GM23338 (cell line): ENCODE measurements at regions not wholly inside any gene's neighbourhood (a gene's known extent, or its start where the extent isn't known, plus 50 kb on each side); places are given as distances from the start of the nearest gene placed in this dataset.

Source experiments
- ATAC-seq: fragments of 200-7000 bp; cut with Tn5 transposase; 3 replicates; pipeline ENCODE4 v1.9.1; 2020
- DNase-seq: peaks from one replicate; pipeline ENCODE4 v3.0.0-alpha.2; 2015; ENCODE audit warnings: low spot score
- H2AFZ ChIP-seq: fragments of 200-600 bp; sonication (generic); 2 replicates; pipeline ENCODE4 v1.8.0; 2016; ENCODE audit warnings: antibody characterized with exemption, mild to moderate bottlenecking, moderate library complexity
- H3F3A ChIP-seq: fragments of 200-600 bp; sonication (generic); replicated peaks from 2 replicates; pipeline ENCODE4 v1.8.0; 2017; ENCODE audit warnings: antibody characterized with exemption, mixed run types, low read depth
- H3K27ac ChIP-seq: fragments of 200-600 bp; sonication (generic); 2 replicates; pipeline ENCODE4 v1.6.1; 2016; ENCODE audit warnings: low read depth
- H3K27me3 ChIP-seq: fragments of 200-600 bp; sonication (generic); 2 replicates; pipeline ENCODE4 v1.8.0; 2016; ENCODE audit warnings: mild to moderate bottlenecking, mixed run types, moderate library complexity; ENCODE audit not compliant: insufficient read depth
- H3K36me3 ChIP-seq: fragments of 200-600 bp; sonication (generic); 2 replicates; pipeline ENCODE4 v1.8.0; 2016; ENCODE audit warnings: mild to moderate bottlenecking; ENCODE audit not compliant: insufficient read depth
- H3K4me1 ChIP-seq: fragments of 200-600 bp; sonication (generic); 2 replicates; pipeline ENCODE4 v1.8.0; 2016; ENCODE audit warnings: mild to moderate bottlenecking, moderate library complexity; ENCODE audit not compliant: insufficient read depth
- H3K4me2 ChIP-seq: fragments of 200-600 bp; sonication (generic); 2 replicates; pipeline ENCODE4 v1.7.1; 2017; ENCODE audit warnings: mixed run types
- H3K4me3 ChIP-seq: fragments of 200-600 bp; sonication (generic); 2 replicates; pipeline ENCODE4 v1.6.1; 2016; ENCODE audit warnings: mixed run types
- H3K79me2 ChIP-seq: fragments of 200-600 bp; sonication (generic); replicated peaks from 2 replicates; pipeline ENCODE4 v1.8.0; 2017; ENCODE audit warnings: mild to moderate bottlenecking; ENCODE audit not compliant: insufficient read depth
- H3K9me2 ChIP-seq: fragments of 200-600 bp; sonication (generic); 2 replicates; pipeline ENCODE4 v1.8.0; 2017; ENCODE audit not compliant: insufficient read depth
- H4K20me1 ChIP-seq: fragments of 200-600 bp; sonication (generic); replicated peaks from 2 replicates; pipeline ENCODE4 v1.8.0; 2017; ENCODE audit warnings: mild to moderate bottlenecking; ENCODE audit not compliant: insufficient read depth
- H3K27ac Mint-ChIP-seq: 2 replicates; pipeline ENCODE4 v1.8.0; 2020; ENCODE audit warnings: inconsistent platforms, mild to moderate bottlenecking, moderate library complexity, mixed read lengths
- H3K27me3 Mint-ChIP-seq: 3 replicates; pipeline ENCODE4 v1.8.0; 2022; ENCODE audit warnings: low read depth, mild to moderate bottlenecking, moderate library complexity, mixed read lengths, inconsistent platforms; ENCODE audit not compliant: insufficient read depth, poor library complexity
- H3K36me3 Mint-ChIP-seq: 3 replicates; pipeline ENCODE4 v1.8.0; 2021; ENCODE audit warnings: low read depth, mild to moderate bottlenecking, inconsistent platforms, moderate library complexity, mixed read lengths
- H3K4me1 Mint-ChIP-seq: 3 replicates; pipeline ENCODE4 v1.8.0; 2020; ENCODE audit warnings: mild to moderate bottlenecking, inconsistent platforms, mixed read lengths
- H3K4me3 Mint-ChIP-seq: 3 replicates; pipeline ENCODE4 v1.8.0; 2021; ENCODE audit warnings: moderate library complexity, mild to moderate bottlenecking, inconsistent platforms, mixed read lengths
- H3K9me3 Mint-ChIP-seq: 3 replicates; pipeline ENCODE4 v1.8.0; 2020; ENCODE audit warnings: moderate library complexity, mild to moderate bottlenecking, inconsistent platforms, mixed read lengths
- CREB1 ChIP-seq: fragments of 250-450 bp; sonication (Bioruptor Pico); IDR thresholded peaks from 2 replicates; pipeline ENCODE4 v1.5.0; 2020; ENCODE audit warnings: low read depth, mild to moderate bottlenecking, moderate library complexity
- ETS1 ChIP-seq: IDR thresholded peaks from 2 replicates; pipeline ENCODE4 v1.6.1; 2016; ENCODE audit warnings: antibody characterized with exemption
- JUNB ChIP-seq: IDR thresholded peaks from one replicate; pipeline ENCODE4 v1.6.1; 2016; ENCODE audit warnings: antibody characterized with exemption; ENCODE audit not compliant: unreplicated experiment
- NANOG ChIP-seq: IDR thresholded peaks from 2 replicates; pipeline ENCODE4 v1.6.1; 2016; ENCODE audit warnings: antibody characterized with exemption, borderline replicate concordance
- POLR2AphosphoS5 ChIP-seq: IDR thresholded peaks from 2 replicates; pipeline ENCODE4 v1.6.1; 2016; ENCODE audit warnings: antibody characterized with exemption, low read depth
- REST ChIP-seq: IDR thresholded peaks from one replicate; pipeline ENCODE4 v1.6.1; 2018; ENCODE audit warnings: antibody characterized with exemption; ENCODE audit not compliant: unreplicated experiment
- STAT1 ChIP-seq: IDR thresholded peaks from one replicate; pipeline ENCODE4 v1.6.1; 2016; ENCODE audit warnings: antibody characterized with exemption; ENCODE audit not compliant: unreplicated experiment
- ZNF114 ChIP-seq: fragments of 250-450 bp; sonication (Bioruptor Pico); IDR thresholded peaks from 2 replicates; pipeline ENCODE4 v1.5.0; 2020; ENCODE audit warnings: mild to moderate bottlenecking, moderate library complexity
- ZNF331 ChIP-seq: fragments of 250-450 bp; sonication (Bioruptor Pico); IDR thresholded peaks from 2 replicates; pipeline ENCODE4 v1.5.0; 2020; ENCODE audit warnings: low read depth, mild to moderate bottlenecking, moderate library complexity
- ZNF462 ChIP-seq: fragments of 250-450 bp; sonication (Bioruptor Pico); IDR thresholded peaks from 2 replicates; pipeline ENCODE4 v1.5.0; 2020; ENCODE audit warnings: mild to moderate bottlenecking, moderate library complexity

GRCh38 chr9:7228726-7229125 is 471.0 kb downstream of the KDM4C start:
- Mint-ChIP-seq H3K27ac (no peak overlapping the region), H3K27me3 (peaks cover 1% of the 10 kb centered on the region), H3K36me3 (no peaks in the 10 kb centered on the region), H3K9me3 (no peaks in the 10 kb centered on the region), H3K4me1 (peaks cover 5% of the 10 kb centered on the region; the same call in 2 of the 3 replicates), H3K4me3 (no peak overlapping the region)
- H3F3A ChIP-seq = no peaks in the 10 kb centered on the region
- no peaks in the 10 kb centered on the region for H3K36me3 ChIP-seq
- ATAC-seq = no peak
- no peaks in the 10 kb centered on the region for H4K20me1 ChIP-seq
- no peak overlapping the region for H3K4me3 ChIP-seq
- no peak for TF ChIP-seq ZNF114 (CRISPR knock-in tag)
- H3K27me3 ChIP-seq = no peaks in the 10 kb centered on the region
- no peak overlapping the region for H2AFZ ChIP-seq
- no peak overlapping the region for H3K4me2 ChIP-seq
- H3K27ac ChIP-seq = no peak overlapping the region
- peaks cover 4% of the 10 kb centered on the region; the same call in 1 of the 2 replicates for H3K9me2 ChIP-seq
- H3K4me1 ChIP-seq = no peaks in the 10 kb centered on the region
- no peaks in the 10 kb centered on the region for H3K79me2 ChIP-seq
- no peak for DNase-seq

- Histone ChIP-seq H3K36me3 (no peaks in the 10 kb centered on the region), H3K79me2 (no peaks in the 10 kb centered on the region), H4K20me1 (no peaks in the 10 kb centered on the region), H3K4me2 (no peak overlapping the region), H3K4me1 (no peaks in the 10 kb centered on the region), H3K27ac (no peak overlapping the region), H3K27me3 (no peaks in the 10 kb centered on the region), H3K9me2 (peaks cover 7% of the 10 kb centered on the region; the same call in 1 of the 2 replicates), H2AFZ (0 out of 2 replicates have a peak overlapping the region, but pooled peaks have one; percentile 23), H3K4me3 (no peak overlapping the region), H3F3A (no peaks in the 10 kb centered on the region)
- TF ChIP-seq CREB1 (CRISPR knock-in tag) = no peak
- no peak for TF ChIP-seq NANOG
- no peak for TF ChIP-seq ZNF331 (CRISPR knock-in tag)
- no peak for TF ChIP-seq ZNF462 (CRISPR knock-in tag)
- no peak for TF ChIP-seq ETS1
- TF ChIP-seq ZNF114 (CRISPR knock-in tag) = no peak
- no peak for TF ChIP-seq REST
- no peak for TF ChIP-seq STAT1
- no peak for TF ChIP-seq POLR2AphosphoS5
- no peak for TF ChIP-seq JUNB
- Mint-ChIP-seq H3K27me3 (peaks cover 3% of the 10 kb centered on the region), H3K4me3 (no peak overlapping the region), H3K4me1 (peaks cover 2% of the 10 kb centered on the region; the same call in 1 of the 3 replicates), H3K27ac (0 out of 2 replicates have a peak overlapping the region, but pooled peaks have one; percentile 0), H3K36me3 (no peaks in the 10 kb centered on the region), H3K9me3 (no peaks in the 10 kb centered on the region)
- DNase-seq = no peak
- peak; percentile 37; the same call in 2 of the 3 replicates for ATAC-seq
These were observed 470.2 kb downstream of the KDM4C start for GRCh38 chr9:7227951-7228350.
